Endothelial cell of umbilical vein (primary cell): ENCODE measurements at regions not wholly inside any gene's neighbourhood (a gene's known extent, or its start where the extent isn't known, plus 50 kb on each side); places are given as distances from the start of the nearest gene placed in this dataset.

ENCODE experiments used
- BruUV-seq: library from RNA; stranded (reverse); fragments of 400-500 nt; replicated peaks from 2 replicates; lab custom pipeline; 2021; lab: Mats Ljungman, UMichigan
- CTCF ChIA-PET: fragments of 300-600, 350-600 bp; sonication (Branson Sonifier 250); formaldehyde crosslinking; loops from one replicate; lab custom pipeline; 2021; ENCODE audit warnings: antibody characterized with exemption, inconsistent platforms; lab: Charles Lee
- POLR2A ChIA-PET: fragments of 300-600, 350-600 bp; sonication (Branson Sonifier 250); formaldehyde crosslinking; loops from one replicate; lab custom pipeline; 2021; ENCODE audit warnings: antibody characterized with exemption, inconsistent platforms; lab: Charles Lee
- DNase-seq: peaks from one replicate; pipeline ENCODE4 v3.0.0-alpha.2; 2011; ENCODE audit warnings: low read depth, low spot score
- FAIRE-seq: peaks from 2 replicates; lab custom pipeline; 2011; peaks lifted over from hg19 to GRCh38; lab: Jason Lieb, UNC
- H2AFZ ChIP-seq: 2 replicates; pipeline ENCODE4 v1.6.0; 2012; ENCODE audit warnings: low read depth, low read length, control low read depth, inconsistent platforms
- H3K27ac ChIP-seq: 2 replicates; pipeline ENCODE4 v1.5.1; 2011; ENCODE audit warnings: low read depth, mild to moderate bottlenecking, control low read depth, low read length, moderate library complexity; ENCODE audit not compliant: insufficient read depth
- H3K27me3 ChIP-seq, 2 experiments: 2 replicates each; pipeline versions ENCODE4 v1.6.0 to v1.6.1; 2011; ENCODE audit warnings: low read length in 2 of 2, mixed read lengths in 1 of 2; ENCODE audit not compliant: control insufficient read depth in 2 of 2, insufficient read depth in 2 of 2
- H3K36me3 ChIP-seq, 2 experiments: 2 replicates in 1 of 2; 3 replicates in 1 of 2; pipeline ENCODE4 v1.5.1; 2011; ENCODE audit warnings: low read length in 2 of 2, mild to moderate bottlenecking in 1 of 2, moderate library complexity in 1 of 2; ENCODE audit not compliant: control insufficient read depth in 2 of 2, insufficient read depth in 2 of 2; ENCODE audit errors: extremely low read depth in 1 of 2
- H3K4me1 ChIP-seq: 3 replicates; pipeline ENCODE4 v1.5.1; 2011; ENCODE audit warnings: mild to moderate bottlenecking, low read length; ENCODE audit not compliant: control insufficient read depth, insufficient read depth; ENCODE audit errors: extremely low read depth
- H3K4me2 ChIP-seq: 2 replicates; pipeline ENCODE4 v1.6.1; 2011; ENCODE audit warnings: low read length, control low read depth, mixed read lengths; ENCODE audit not compliant: insufficient read depth
- H3K4me3 ChIP-seq, 3 experiments: fragments of 200-600 bp in 1 of 3; sonication (generic), shearing (Covaris generic) in 1 of 3; replicated peaks in 1 of 3; 2 replicates each; pipeline ENCODE4 v1.5.1; 2011 to 2016; ENCODE audit warnings: control low read depth in 3 of 3, low read length in 3 of 3, mild to moderate bottlenecking in 2 of 3, inconsistent platforms in 1 of 3, low read depth in 1 of 3, moderate library complexity in 1 of 3; ENCODE audit not compliant: insufficient read depth in 1 of 3
- H3K79me2 ChIP-seq: 2 replicates; pipeline ENCODE4 v1.6.0; 2012; ENCODE audit warnings: low read length, inconsistent platforms; ENCODE audit not compliant: control insufficient read depth, insufficient read depth
- H3K9ac ChIP-seq: replicated peaks from 2 replicates; pipeline ENCODE3; 2011; ENCODE audit warnings: low read length, control low read depth; ENCODE audit not compliant: insufficient read depth; ENCODE audit errors: extremely low read depth
- H3K9me1 ChIP-seq: replicated peaks from 3 replicates; pipeline ENCODE4 v1.6.0; 2011; ENCODE audit warnings: mild to moderate bottlenecking, low read length; ENCODE audit not compliant: control insufficient read depth, insufficient read depth; ENCODE audit errors: extremely low read depth
- H3K9me3 ChIP-seq: replicated peaks from 2 replicates; pipeline ENCODE4 v1.5.1; 2012; ENCODE audit warnings: low read length, inconsistent platforms; ENCODE audit not compliant: control insufficient read depth, insufficient read depth
- H4K20me1 ChIP-seq: replicated peaks from 2 replicates; pipeline ENCODE3; 2011; ENCODE audit warnings: mild to moderate bottlenecking, low read length; ENCODE audit not compliant: control insufficient read depth, insufficient read depth; ENCODE audit errors: extremely low read depth
- CTCF ChIP-seq, 2 donors: IDR thresholded peaks; 1 replicate in 1 of 2; 2 replicates in 1 of 2; pipeline ENCODE4 v1.5.1; 2011; ENCODE audit warnings: low read length in 2 of 2, mild to moderate bottlenecking in 2 of 2, moderate library complexity in 2 of 2, control low read depth in 1 of 2, inconsistent platforms in 1 of 2, low read depth in 1 of 2; ENCODE audit not compliant: insufficient read depth in 1 of 2; ENCODE audit errors: extremely low read depth in 1 of 2
- EZH2 ChIP-seq: IDR thresholded peaks from 2 replicates; pipeline ENCODE4 v1.6.1; 2012; ENCODE audit warnings: borderline replicate concordance, low read depth, mild to moderate bottlenecking, moderate library complexity, low read length, inconsistent platforms; ENCODE audit not compliant: severe bottlenecking
- FOS ChIP-seq: IDR thresholded peaks from 2 replicates; pipeline ENCODE4 v1.6.1; 2011; ENCODE audit warnings: mild to moderate bottlenecking, low read length, moderate library complexity, borderline replicate concordance; ENCODE audit not compliant: insufficient read depth
- GATA2 ChIP-seq: IDR thresholded peaks from 2 replicates; pipeline ENCODE4 v1.7.0; 2011; ENCODE audit warnings: low read depth, mild to moderate bottlenecking, moderate library complexity, mixed read lengths, low read length; ENCODE audit not compliant: insufficient read length, insufficient read depth
- JUN ChIP-seq: IDR thresholded peaks from 2 replicates; pipeline ENCODE4 v1.6.1; 2011; ENCODE audit warnings: borderline replicate concordance, low read depth; ENCODE audit not compliant: insufficient read length, insufficient read depth
- MAX ChIP-seq: IDR thresholded peaks from 2 replicates; pipeline ENCODE4 v1.6.1; 2011; ENCODE audit not compliant: insufficient read depth, insufficient read length
- MYC ChIP-seq: IDR thresholded peaks from one replicate; pipeline ENCODE4 v1.6.1; 2011; ENCODE audit warnings: mild to moderate bottlenecking, low read depth, low read length
- POLR2A ChIP-seq: IDR thresholded peaks from 2 replicates; pipeline ENCODE4 v1.6.1; 2012; ENCODE audit warnings: low read depth, mild to moderate bottlenecking, control low read depth, low read length
- POLR2AphosphoS5 ChIP-seq: IDR thresholded peaks from 2 replicates; pipeline ENCODE4 v1.6.1; 2012; ENCODE audit warnings: low read depth, mild to moderate bottlenecking, control low read depth, low read length, moderate library complexity; ENCODE audit not compliant: insufficient read depth
- dilution Hi-C: fragments of 300-500 bp; cut with MboI; formaldehyde crosslinking; loops from one replicate; pipeline ENCODE4 v1.15.0; 2019; ENCODE audit warnings: low sequenced_read_pairs; ENCODE audit not compliant: extremely low pct_ligation_motif_present
- intact Hi-C: fragments of 100-400 bp; cut with micrococcal nuclease; formaldehyde crosslinking; loops from one replicate; pipeline ENCODE4 v1.10.0; 2022

- CTCF ChIA-PET = interaction anchor here (2.3 kb wide), 1 partner anchor 75 kb away, joined by 7 read pairs; no protein-coding TSS in a partner anchor
- no peaks in the 10 kb centered on the region for H3K79me2 ChIP-seq
- FAIRE-seq (no peak), DNase-seq (no peak)
- intact Hi-C loops = loop anchor here (5.0 kb wide), 1 partner anchor 112 kb away; no protein-coding TSS in a partner anchor
- H3K9me1 ChIP-seq = no peaks in the 10 kb centered on the region
- no peaks in the 10 kb centered on the region for H3K36me3 ChIP-seq
- dilution Hi-C loops = no loop called here
- no peak overlapping the region for H3K9ac ChIP-seq
- no peak overlapping the region for H3K27ac ChIP-seq
- no peak overlapping the region for H3K4me3 ChIP-seq
- no peaks in the 10 kb centered on the region for H3K9me3 ChIP-seq
- H3K4me2 ChIP-seq = no peak overlapping the region
- no peaks in the 10 kb centered on the region for H3K27me3 ChIP-seq
- H3K4me1 ChIP-seq = no peaks in the 10 kb centered on the region
- no peak for TF ChIP-seq FOS
- no peak for TF ChIP-seq POLR2A
- TF ChIP-seq EZH2 = no peak
- TF ChIP-seq CTCF (IDR thresholded peaks at IDR 0.05; ENCODE audit: extremely low read depth in 1 of 2, insufficient read depth in 1 of 2, low read depth in 1 of 2, low read length in 2 of 2) = no peak
- no peak for TF ChIP-seq MAX
- no peak for TF ChIP-seq MYC
- no peak for TF ChIP-seq JUN
- no peak for TF ChIP-seq GATA2
- no peak for TF ChIP-seq POLR2AphosphoS5
- no TSS peak for BruUV-seq
- no peak overlapping the region for H2AFZ ChIP-seq
- POLR2A ChIA-PET = no interaction called here
- no peaks in the 10 kb centered on the region for H4K20me1 ChIP-seq
Measured at GRCh38 chr1:93739472-93739871, 57.8 kb upstream of the BCAR3 start.
